ENCODE measurements at regions not wholly inside any gene's neighbourhood (a gene's known extent, or its start where the extent isn't known, plus 50 kb on each side); places are given as distances from the start of the nearest gene placed in this dataset.

DNA sequence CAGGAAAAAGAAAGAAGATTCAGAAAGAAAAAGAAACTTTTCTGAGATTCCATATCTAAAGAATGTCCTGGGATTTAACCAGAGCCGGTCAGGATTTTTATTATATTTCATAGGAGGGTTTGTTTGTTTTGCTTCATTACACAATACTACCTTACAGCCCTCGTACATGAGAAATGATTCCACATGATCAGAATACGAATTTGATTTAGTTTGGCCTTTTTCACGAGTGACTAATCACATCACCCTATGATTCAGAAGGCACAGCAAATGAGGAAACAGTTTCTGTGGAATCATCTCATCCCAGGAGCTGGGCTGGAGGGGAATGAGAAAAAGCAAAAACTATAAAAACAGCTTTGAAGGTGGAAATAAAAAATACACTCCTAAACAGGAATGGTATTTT is 54.7 kb upstream of the VWC2 start:
- DNase-seq (ENCODE audit: low read depth), result peak; percentile 32
- TF ChIP-seq, protein P1, sequence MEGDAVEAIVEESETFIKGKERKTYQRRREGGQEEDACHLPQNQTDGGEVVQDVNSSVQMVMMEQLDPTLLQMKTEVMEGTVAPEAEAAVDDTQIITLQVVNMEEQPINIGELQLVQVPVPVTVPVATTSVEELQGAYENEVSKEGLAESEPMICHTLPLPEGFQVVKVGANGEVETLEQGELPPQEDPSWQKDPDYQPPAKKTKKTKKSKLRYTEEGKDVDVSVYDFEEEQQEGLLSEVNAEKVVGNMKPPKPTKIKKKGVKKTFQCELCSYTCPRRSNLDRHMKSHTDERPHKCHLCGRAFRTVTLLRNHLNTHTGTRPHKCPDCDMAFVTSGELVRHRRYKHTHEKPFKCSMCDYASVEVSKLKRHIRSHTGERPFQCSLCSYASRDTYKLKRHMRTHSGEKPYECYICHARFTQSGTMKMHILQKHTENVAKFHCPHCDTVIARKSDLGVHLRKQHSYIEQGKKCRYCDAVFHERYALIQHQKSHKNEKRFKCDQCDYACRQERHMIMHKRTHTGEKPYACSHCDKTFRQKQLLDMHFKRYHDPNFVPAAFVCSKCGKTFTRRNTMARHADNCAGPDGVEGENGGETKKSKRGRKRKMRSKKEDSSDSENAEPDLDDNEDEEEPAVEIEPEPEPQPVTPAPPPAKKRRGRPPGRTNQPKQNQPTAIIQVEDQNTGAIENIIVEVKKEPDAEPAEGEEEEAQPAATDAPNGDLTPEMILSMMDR (IDR thresholded peaks at IDR 0.05; ENCODE audit: insufficient read depth, low read depth, low read length, missing control alignments), result no peak
- no peak overlapping the region for H3K4me3 ChIP-seq (ENCODE audit: low read length)

DNA sequence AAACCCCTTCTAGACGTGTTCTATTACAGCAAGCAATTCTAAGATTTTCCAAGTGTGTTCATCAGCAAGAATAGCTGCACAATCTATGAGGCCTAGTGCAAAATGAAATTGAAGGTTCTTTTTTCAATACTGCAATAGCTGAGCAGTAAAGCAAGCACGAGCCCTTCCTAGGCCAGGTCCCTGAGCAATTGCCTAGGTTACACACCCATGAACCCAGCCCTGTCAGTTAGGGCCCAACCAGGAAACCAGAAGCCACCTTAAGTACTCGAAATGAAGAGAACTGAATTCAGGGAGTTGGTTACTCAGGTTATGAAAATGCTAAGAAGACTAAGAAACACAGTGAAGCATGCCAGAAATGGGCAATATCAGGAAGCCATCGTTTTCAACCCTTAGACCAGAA is 52.0 kb upstream of the VWC2 start:
- no peak for DNase-seq (ENCODE audit: low read depth)
- H3K4me3 ChIP-seq (ENCODE audit: low read length), result no peak overlapping the region
- TF ChIP-seq, protein P1 (IDR thresholded peaks at IDR 0.05; ENCODE audit: insufficient read depth, low read depth, low read length, missing control alignments), result no peak

Data from epithelial cell of esophagus (primary cell).